ENCODE measurements at regions not wholly inside any gene's neighbourhood (a gene's known extent, or its start where the extent isn't known, plus 50 kb on each side); places are given as distances from the start of the nearest gene placed in this dataset.
A peak's percentile ranks its signal among the peaks of the same experiment; 100 is the strongest.

- DNase-seq (ENCODE audit: low read depth in 2 of 3, low spot score in 2 of 3): no peak
Measured at GRCh38 chr4:24637173-24637572, 52.8 kb upstream of the DHX15 start.

- DNase-seq (ENCODE audit: low read depth in 2 of 3, low spot score in 2 of 3): no peak
Measured at GRCh38 chr4:24638396-24638875, 54.1 kb upstream of the DHX15 start.

- DNase-seq (ENCODE audit: low read depth in 2 of 3, low spot score in 2 of 3): peak in 1 of 3 donors; percentile 47
Measured at GRCh38 chr4:24639714-24640113, 55.4 kb upstream of the DHX15 start.

- DNase-seq (ENCODE audit: low read depth in 2 of 3, low spot score in 2 of 3): peak in 1 of 3 donors; percentile 60
Measured at GRCh38 chr4:24640366-24640765, 56.0 kb upstream of the DHX15 start.

- no peak for DNase-seq (ENCODE audit: low read depth in 2 of 3, low spot score in 2 of 3)
Measured at GRCh38 chr4:24642981-24643547, 58.7 kb upstream of the DHX15 start.

- DNase-seq (ENCODE audit: low read depth in 2 of 3, low spot score in 2 of 3): peak in 1 of 3 donors; percentile 18
Measured at GRCh38 chr4:24643774-24644520, 59.6 kb upstream of the DHX15 start.

GRCh38 chr4:24644983-24645764 is 60.8 kb upstream of the DHX15 start:
- DNase-seq (ENCODE audit: low read depth in 2 of 3, low spot score in 2 of 3): no peak

- DNase-seq (ENCODE audit: low read depth in 2 of 3, low spot score in 2 of 3): no peak
Measured at GRCh38 chr4:24645765-24646550, 61.6 kb upstream of the DHX15 start.

- no peak for DNase-seq (ENCODE audit: low read depth in 2 of 3, low spot score in 2 of 3)
Measured at GRCh38 chr4:24646798-24647460, 62.6 kb upstream of the DHX15 start.

GRCh38 chr4:24650849-24651640 is 66.7 kb upstream of the DHX15 start:
- DNase-seq (ENCODE audit: low read depth in 2 of 3, low spot score in 2 of 3): peak in 2 of 3 donors; percentile 86 to 99

GRCh38 chr4:24655326-24655725 is 71.0 kb upstream of the DHX15 start:
- no peak for DNase-seq (ENCODE audit: low read depth in 2 of 3, low spot score in 2 of 3)

- no peak for DNase-seq (ENCODE audit: low read depth in 2 of 3, low spot score in 2 of 3)
Measured at GRCh38 chr4:24655971-24656370, 71.6 kb upstream of the DHX15 start.

- no peak for DNase-seq (ENCODE audit: low read depth in 2 of 3, low spot score in 2 of 3)
Measured at GRCh38 chr4:24656906-24657305, 72.6 kb upstream of the DHX15 start.

GRCh38 chr4:24657768-24658617 is 73.6 kb upstream of the DHX15 start:
- peak in 2 of 3 donors; percentile 62 to 77 for DNase-seq (ENCODE audit: low read depth in 2 of 3, low spot score in 2 of 3)

- DNase-seq (ENCODE audit: low read depth in 2 of 3, low spot score in 2 of 3): no peak
Measured at GRCh38 chr4:24659241-24659961, 75.0 kb upstream of the DHX15 start.

- DNase-seq (ENCODE audit: low read depth in 2 of 3, low spot score in 2 of 3): no peak
Measured at GRCh38 chr4:24662056-24662455, 77.7 kb upstream of the DHX15 start.

- DNase-seq (ENCODE audit: low read depth in 2 of 3, low spot score in 2 of 3): no peak
Measured at GRCh38 chr4:24662542-24662941, 78.2 kb upstream of the DHX15 start.

GRCh38 chr4:24664956-24665355 is 80.6 kb upstream of the DHX15 start:
- DNase-seq (ENCODE audit: low read depth in 2 of 3, low spot score in 2 of 3): no peak

All from hematopoietic multipotent progenitor cell (in vitro differentiated cells).